ENCODE measurements at regions not wholly inside any gene's neighbourhood (a gene's known extent, or its start where the extent isn't known, plus 50 kb on each side); places are given as distances from the start of the nearest gene placed in this dataset.

GRCh38 chr7:38070718-38071117 lies 107.3 kb upstream of the STARD3NL start:
- no peak for DNase-seq (ENCODE audit: low read depth)

GRCh38 chr7:38086857-38087256 lies 91.2 kb upstream of the STARD3NL start:
- DNase-seq (ENCODE audit: low read depth), result no peak

- DNase-seq (ENCODE audit: low read depth), result no peak
Measured at GRCh38 chr7:38102507-38102906, 75.5 kb upstream of the STARD3NL start.

- DNase-seq (ENCODE audit: low read depth), result no peak
Measured at GRCh38 chr7:38105874-38106483, 72.1 kb upstream of the STARD3NL start.

GRCh38 chr7:38107486-38107893 lies 70.6 kb upstream of the STARD3NL start:
- DNase-seq (ENCODE audit: low read depth), result peak; percentile 35

- DNase-seq (ENCODE audit: low read depth), result no peak
Measured at GRCh38 chr7:38112075-38112474, 66.0 kb upstream of the STARD3NL start.

GRCh38 chr7:38120076-38120475 lies 58.0 kb upstream of the STARD3NL start:
- no peak for DNase-seq (ENCODE audit: low read depth)

- no peak for DNase-seq (ENCODE audit: low read depth)
Measured at GRCh38 chr7:38122501-38122900, 55.5 kb upstream of the STARD3NL start.

- DNase-seq (ENCODE audit: low read depth), result no peak
Measured at GRCh38 chr7:38123494-38123893, 54.6 kb upstream of the STARD3NL start.

GRCh38 chr7:38127216-38128207 lies 50.5 kb upstream of the STARD3NL start:
- DNase-seq (ENCODE audit: low read depth), result no peak
